Smooth muscle cell (in vitro differentiated cells): ENCODE measurements at regions not wholly inside any gene's neighbourhood (a gene's known extent, or its start where the extent isn't known, plus 50 kb on each side); places are given as distances from the start of the nearest gene placed in this dataset.

Experiments used
- DNase-seq: peaks from one replicate; lab custom pipeline; 2025; ENCODE audit not compliant: unreplicated experiment; lab: John Stamatoyannopoulos, UW
- H2AFZ ChIP-seq: fragments of 200-600 bp; sonication (generic); 2 replicates; pipeline ENCODE4 v1.6.0; 2016; ENCODE audit warnings: antibody characterized with exemption, low read depth, mild to moderate bottlenecking
- H3F3A ChIP-seq: fragments of 200-600 bp; sonication (generic); 2 replicates; pipeline ENCODE4 v1.6.0; 2017; ENCODE audit warnings: antibody characterized with exemption, low read depth
- H3K27ac ChIP-seq: fragments of 200-600 bp; sonication (generic); 2 replicates; pipeline ENCODE4 v1.5.1; 2016; ENCODE audit warnings: low read depth, mild to moderate bottlenecking
- H3K27me3 ChIP-seq: fragments of 200-600 bp; sonication (generic); 2 replicates; pipeline ENCODE4 v1.6.1; 2016; ENCODE audit warnings: low read depth, mild to moderate bottlenecking
- H3K36me3 ChIP-seq: fragments of 200-600 bp; sonication (generic); 2 replicates; pipeline ENCODE4 v1.5.1; 2016; ENCODE audit warnings: low read depth
- H3K4me1 ChIP-seq: fragments of 200-600 bp; sonication (generic); 2 replicates; pipeline ENCODE4 v1.5.1; 2016; ENCODE audit warnings: low read depth
- H3K4me2 ChIP-seq: fragments of 200-600 bp; sonication (generic); 2 replicates; pipeline ENCODE4 v1.6.0; 2016; ENCODE audit warnings: mild to moderate bottlenecking
- H3K4me3 ChIP-seq: fragments of 200-600 bp; sonication (generic); 2 replicates; pipeline ENCODE4 v1.5.1; 2016; ENCODE audit warnings: mild to moderate bottlenecking
- H3K79me2 ChIP-seq: fragments of 200-600 bp; sonication (generic); 2 replicates; pipeline ENCODE4 v1.6.0; 2016; ENCODE audit warnings: low read depth, mild to moderate bottlenecking
- H3K9ac ChIP-seq: fragments of 200-600 bp; sonication (generic); 2 replicates; pipeline ENCODE4 v1.6.0; 2016; ENCODE audit warnings: low read depth
- H3K9me3 ChIP-seq: fragments of 200-600 bp; sonication (generic); replicated peaks from 2 replicates; pipeline ENCODE4 v1.5.1; 2016; ENCODE audit warnings: low read depth
- H4K20me1 ChIP-seq: fragments of 200-600 bp; sonication (generic); 2 replicates; pipeline ENCODE4 v1.6.0; 2016; ENCODE audit warnings: low read depth
- WGBS: methylation state at CpG from one replicate; pipeline ENCODE4 v1.1.7; 2016; ENCODE audit warnings: low lambda C conversion rate; 5-methylcytosine and 5-hydroxymethylcytosine counted together
- TF ChIP-seq, protein P1 (sequence below): fragments of 200-600 bp; sonication (generic); IDR thresholded peaks from 2 replicates; pipeline ENCODE4 v1.5.1; 2017; ENCODE audit warnings: borderline replicate concordance, mild to moderate bottlenecking, antibody characterized with exemption; ENCODE audit not compliant: insufficient read depth, poor library complexity, severe bottlenecking

DNA sequence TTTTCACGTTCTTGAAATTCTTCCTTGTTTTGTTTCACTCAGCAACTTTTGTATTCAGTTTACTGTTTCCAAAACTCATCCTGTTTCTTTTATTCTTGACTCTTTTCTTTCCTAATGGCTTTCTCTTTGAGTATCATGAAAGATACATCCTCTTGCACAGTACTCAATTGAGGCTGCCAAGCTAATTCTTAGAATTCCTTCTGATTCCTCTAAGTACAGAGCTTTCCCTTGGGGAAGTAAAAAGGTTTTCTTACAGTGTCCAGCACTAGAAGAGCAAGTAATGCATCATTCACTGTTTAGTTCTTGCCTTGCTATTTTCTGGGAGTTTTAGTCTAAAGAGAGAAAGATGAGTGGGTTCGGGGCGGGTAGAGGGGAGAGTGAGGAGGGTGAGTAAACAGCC, 154.1 kb downstream of the NEDD1 start:
- TF ChIP-seq, protein P1, sequence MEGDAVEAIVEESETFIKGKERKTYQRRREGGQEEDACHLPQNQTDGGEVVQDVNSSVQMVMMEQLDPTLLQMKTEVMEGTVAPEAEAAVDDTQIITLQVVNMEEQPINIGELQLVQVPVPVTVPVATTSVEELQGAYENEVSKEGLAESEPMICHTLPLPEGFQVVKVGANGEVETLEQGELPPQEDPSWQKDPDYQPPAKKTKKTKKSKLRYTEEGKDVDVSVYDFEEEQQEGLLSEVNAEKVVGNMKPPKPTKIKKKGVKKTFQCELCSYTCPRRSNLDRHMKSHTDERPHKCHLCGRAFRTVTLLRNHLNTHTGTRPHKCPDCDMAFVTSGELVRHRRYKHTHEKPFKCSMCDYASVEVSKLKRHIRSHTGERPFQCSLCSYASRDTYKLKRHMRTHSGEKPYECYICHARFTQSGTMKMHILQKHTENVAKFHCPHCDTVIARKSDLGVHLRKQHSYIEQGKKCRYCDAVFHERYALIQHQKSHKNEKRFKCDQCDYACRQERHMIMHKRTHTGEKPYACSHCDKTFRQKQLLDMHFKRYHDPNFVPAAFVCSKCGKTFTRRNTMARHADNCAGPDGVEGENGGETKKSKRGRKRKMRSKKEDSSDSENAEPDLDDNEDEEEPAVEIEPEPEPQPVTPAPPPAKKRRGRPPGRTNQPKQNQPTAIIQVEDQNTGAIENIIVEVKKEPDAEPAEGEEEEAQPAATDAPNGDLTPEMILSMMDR = no peak
- H2AFZ ChIP-seq = no peak overlapping the region
- H3K27ac ChIP-seq = no peak overlapping the region
- no peak overlapping the region for H3K4me3 ChIP-seq
- H3K79me2 ChIP-seq = no peaks in the 10 kb centered on the region
- no peaks in the 10 kb centered on the region for H4K20me1 ChIP-seq
- no peaks in the 10 kb centered on the region for H3K36me3 ChIP-seq
- no peak overlapping the region for H3K9ac ChIP-seq
- H3K9me3 ChIP-seq = no peaks in the 10 kb centered on the region
- H3K27me3 ChIP-seq = no peaks in the 10 kb centered on the region
- no peaks in the 10 kb centered on the region for H3K4me1 ChIP-seq
- H3K4me2 ChIP-seq = no peak overlapping the region
- 95% methylated on average over 3 of the region's 3 CpGs for WGBS
- DNase-seq = no peak
- no peaks in the 10 kb centered on the region for H3F3A ChIP-seq

DNA sequence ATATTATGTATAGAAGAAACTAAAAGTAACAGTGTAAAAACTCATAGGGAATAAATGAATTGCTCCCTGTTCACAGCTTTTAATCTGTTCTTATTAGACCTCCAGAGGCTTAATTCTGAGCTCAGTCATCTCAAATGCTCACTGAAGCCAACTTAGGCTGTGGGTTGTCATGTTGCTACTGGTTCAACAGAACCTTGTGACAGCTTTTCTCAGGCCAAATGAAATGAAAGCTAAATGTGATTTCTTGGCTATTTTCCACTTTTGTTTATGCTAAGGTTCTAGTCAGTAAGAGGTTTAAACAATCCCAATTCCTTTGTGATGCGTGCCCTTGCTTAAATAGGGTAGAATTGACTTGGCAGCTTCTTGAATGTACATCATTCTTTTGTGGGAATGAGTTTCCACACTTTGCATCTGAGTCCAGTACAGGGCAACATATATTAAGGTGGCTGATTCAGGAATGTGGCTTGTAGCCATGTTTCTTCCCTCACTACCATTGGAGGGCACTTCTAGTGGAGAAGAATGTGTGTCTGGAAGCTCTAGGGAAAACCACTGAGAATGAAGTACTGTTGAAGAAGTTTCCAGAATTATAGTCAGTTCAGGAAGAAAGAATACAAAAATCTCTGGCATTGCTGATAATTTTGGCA, 156.4 kb downstream of the NEDD1 start:
- no peak overlapping the region for H3K4me2 ChIP-seq
- H3K79me2 ChIP-seq = no peaks in the 10 kb centered on the region
- H3F3A ChIP-seq = no peaks in the 10 kb centered on the region
- H2AFZ ChIP-seq = no peak overlapping the region
- H3K4me3 ChIP-seq = no peak overlapping the region
- no peak for DNase-seq
- H3K27ac ChIP-seq = no peak overlapping the region
- TF ChIP-seq, protein P1 = no peak
- H3K27me3 ChIP-seq = no peaks in the 10 kb centered on the region
- H4K20me1 ChIP-seq = no peaks in the 10 kb centered on the region
- H3K36me3 ChIP-seq = no peaks in the 10 kb centered on the region
- no peak overlapping the region for H3K9ac ChIP-seq
- 91% methylated on average over 1 of the region's 1 CpG for WGBS
- no peaks in the 10 kb centered on the region for H3K9me3 ChIP-seq
- H3K4me1 ChIP-seq = no peaks in the 10 kb centered on the region

DNA sequence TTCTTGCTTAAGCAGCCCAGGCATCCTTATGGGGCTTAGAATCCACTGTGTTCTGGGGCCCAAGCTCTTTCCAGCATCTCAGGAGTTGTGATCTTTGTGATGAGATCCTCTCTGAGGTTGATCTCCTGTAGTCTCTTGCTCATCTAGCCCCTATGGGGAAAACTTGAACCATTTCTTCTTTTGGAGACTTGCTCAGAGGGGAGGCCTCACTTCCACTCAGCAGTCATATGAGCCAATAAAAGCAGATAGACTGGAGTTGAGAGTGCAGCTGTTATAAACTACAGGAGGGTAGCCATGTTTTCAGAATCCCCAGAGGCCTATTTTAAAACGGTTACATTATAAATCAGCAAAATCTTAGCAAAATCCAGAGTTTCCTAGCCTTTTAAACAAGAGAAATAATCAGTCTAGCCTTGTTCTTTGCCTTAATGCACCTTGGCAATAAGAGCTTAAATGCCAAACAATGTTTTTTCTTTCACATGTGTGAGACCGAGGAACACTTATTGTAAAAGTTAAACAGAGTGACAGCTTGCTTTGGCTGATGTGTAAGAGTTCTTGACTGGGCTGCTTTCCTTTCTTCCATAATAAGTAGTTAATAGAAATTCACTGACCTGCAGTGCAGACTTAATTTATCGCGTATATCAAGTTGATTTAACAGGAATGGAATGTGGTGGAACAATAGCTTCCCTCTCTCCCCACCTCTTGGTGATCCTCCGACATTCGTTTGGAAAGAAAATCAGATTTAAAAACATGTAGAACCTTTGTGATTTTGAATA, 168.3 kb downstream of the NEDD1 start:
- no peaks in the 10 kb centered on the region for H3K9me3 ChIP-seq

More for the DNA sequence above, 168.3 kb downstream of the NEDD1 start:
- Histone ChIP-seq H3K9ac (no peak overlapping the region), H3K4me1 (peaks cover 4% of the 10 kb centered on the region), H4K20me1 (no peaks in the 10 kb centered on the region), H3F3A (no peaks in the 10 kb centered on the region), H3K27ac (no peak overlapping the region), H3K79me2 (no peaks in the 10 kb centered on the region), H3K4me2 (no peak overlapping the region), H2AFZ (no peak overlapping the region), H3K4me3 (no peak overlapping the region), H3K36me3 (no peaks in the 10 kb centered on the region), H3K27me3 (no peaks in the 10 kb centered on the region)
- TF ChIP-seq, protein P1 = no peak
- no peak for DNase-seq
- WGBS = 81% methylated on average over 6 of the region's 6 CpGs
